GM19025 (cell line): ENCODE measurements at regions not wholly inside any gene's neighbourhood (a gene's known extent, or its start where the extent isn't known, plus 50 kb on each side); places are given as distances from the start of the nearest gene placed in this dataset.

Experiments used
- ATAC-seq: cut with Tn5 transposase; IDR thresholded peaks from one replicate; pipeline ENCODE4 v1.9.1; 2021; ENCODE audit warnings: mild to moderate bottlenecking, low read depth, moderate library complexity; ENCODE audit not compliant: unreplicated experiment

- no peak for ATAC-seq
Observed at GRCh38 chr11:92512204-92512569, 287.6 kb downstream of the FAT3 start.

- ATAC-seq, result no peak
Observed at GRCh38 chr11:92523611-92524010, 299.0 kb downstream of the FAT3 start.

- no peak for ATAC-seq
Observed at GRCh38 chr11:92524542-92524941, 299.9 kb downstream of the FAT3 start.

GRCh38 chr11:92527467-92527866, 302.8 kb downstream of the FAT3 start:
- ATAC-seq, result no peak

- no peak for ATAC-seq
Observed at GRCh38 chr11:92528001-92528400, 303.4 kb downstream of the FAT3 start.

- no peak for ATAC-seq
Observed at GRCh38 chr11:92531065-92531739, 306.6 kb downstream of the FAT3 start.

GRCh38 chr11:92533657-92534335, 309.2 kb downstream of the FAT3 start:
- no peak for ATAC-seq

- no peak for ATAC-seq
Observed at GRCh38 chr11:92536883-92537282, 312.3 kb downstream of the FAT3 start.

- ATAC-seq, result no peak
Observed at GRCh38 chr11:92540096-92540495, 315.5 kb downstream of the FAT3 start.

GRCh38 chr11:92545906-92546471, 321.4 kb downstream of the FAT3 start:
- ATAC-seq, result no peak

GRCh38 chr11:92546603-92547002, 322.0 kb downstream of the FAT3 start:
- ATAC-seq, result no peak

- ATAC-seq, result no peak
Observed at GRCh38 chr11:92550411-92550810, 325.8 kb downstream of the FAT3 start.

- no peak for ATAC-seq
Observed at GRCh38 chr11:92550871-92551270, 326.3 kb downstream of the FAT3 start.

GRCh38 chr11:92552942-92553341, 328.3 kb downstream of the FAT3 start:
- no peak for ATAC-seq

GRCh38 chr11:92554688-92555087, 330.1 kb downstream of the FAT3 start:
- no peak for ATAC-seq

- ATAC-seq, result no peak
Observed at GRCh38 chr11:92556431-92556830, 331.8 kb downstream of the FAT3 start.

- ATAC-seq, result no peak
Observed at GRCh38 chr11:92557879-92558278, 333.3 kb downstream of the FAT3 start.

GRCh38 chr11:92558323-92558722, 333.7 kb downstream of the FAT3 start:
- ATAC-seq, result no peak

- ATAC-seq, result no peak
Observed at GRCh38 chr11:92569726-92570125, 345.1 kb downstream of the FAT3 start.

- ATAC-seq, result no peak
Observed at GRCh38 chr11:92572559-92572958, 347.9 kb downstream of the FAT3 start.

GRCh38 chr11:92576315-92576714, 351.7 kb downstream of the FAT3 start:
- no peak for ATAC-seq

GRCh38 chr11:92580908-92581307, 356.3 kb downstream of the FAT3 start:
- no peak for ATAC-seq
